ENCODE measurements at regions not wholly inside any gene's neighbourhood (a gene's known extent, or its start where the extent isn't known, plus 50 kb on each side); places are given as distances from the start of the nearest gene placed in this dataset.

DNA sequence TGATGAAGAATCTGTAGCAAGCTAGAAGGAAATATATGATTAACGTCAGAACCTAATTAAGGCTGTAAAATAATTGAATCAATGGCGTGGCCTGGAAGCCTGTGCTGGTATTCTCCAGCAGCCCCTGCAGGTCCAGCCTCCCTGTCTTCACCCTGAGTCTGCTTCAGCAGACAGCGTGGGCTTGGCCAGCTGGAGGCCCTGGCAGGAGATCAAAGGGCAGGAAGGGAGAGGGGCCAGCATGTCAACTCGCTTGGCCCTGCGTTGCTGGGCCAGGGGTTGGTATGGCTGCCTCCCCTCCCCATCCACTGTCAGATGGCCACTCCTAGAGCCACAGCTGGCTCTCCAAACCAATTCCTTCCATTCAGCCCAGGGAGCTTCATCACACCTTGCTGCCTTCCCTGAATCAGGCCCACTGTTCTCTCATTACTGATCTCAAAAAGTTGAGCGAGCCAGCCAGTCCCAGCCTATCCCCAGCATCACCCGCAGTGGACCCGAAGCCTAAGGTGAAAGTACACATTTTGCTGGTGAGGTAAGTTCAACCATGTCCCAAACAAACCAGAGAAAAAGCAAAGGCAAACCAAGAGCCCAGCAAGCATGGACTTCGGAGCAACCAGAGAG lies 228.4 kb upstream of the AGAP1 start:
- DNase-seq = no peak

- no peak for DNase-seq
These were observed 226.6 kb upstream of the AGAP1 start for GRCh38 chr2:235267251-235267650.

- DNase-seq = peak; percentile 73
These were observed 225.3 kb upstream of the AGAP1 start for GRCh38 chr2:235268535-235268934.

GRCh38 chr2:235270291-235270690 lies 223.6 kb upstream of the AGAP1 start:
- no peak for DNase-seq

GRCh38 chr2:235270956-235271355 lies 222.9 kb upstream of the AGAP1 start:
- peak; percentile 78 for DNase-seq

GRCh38 chr2:235271936-235272335 lies 221.9 kb upstream of the AGAP1 start:
- DNase-seq = no peak

- no peak for DNase-seq
These were observed 219.8 kb upstream of the AGAP1 start for GRCh38 chr2:235274023-235274422.

GRCh38 chr2:235277485-235277884 lies 216.4 kb upstream of the AGAP1 start:
- no peak for DNase-seq

DNA sequence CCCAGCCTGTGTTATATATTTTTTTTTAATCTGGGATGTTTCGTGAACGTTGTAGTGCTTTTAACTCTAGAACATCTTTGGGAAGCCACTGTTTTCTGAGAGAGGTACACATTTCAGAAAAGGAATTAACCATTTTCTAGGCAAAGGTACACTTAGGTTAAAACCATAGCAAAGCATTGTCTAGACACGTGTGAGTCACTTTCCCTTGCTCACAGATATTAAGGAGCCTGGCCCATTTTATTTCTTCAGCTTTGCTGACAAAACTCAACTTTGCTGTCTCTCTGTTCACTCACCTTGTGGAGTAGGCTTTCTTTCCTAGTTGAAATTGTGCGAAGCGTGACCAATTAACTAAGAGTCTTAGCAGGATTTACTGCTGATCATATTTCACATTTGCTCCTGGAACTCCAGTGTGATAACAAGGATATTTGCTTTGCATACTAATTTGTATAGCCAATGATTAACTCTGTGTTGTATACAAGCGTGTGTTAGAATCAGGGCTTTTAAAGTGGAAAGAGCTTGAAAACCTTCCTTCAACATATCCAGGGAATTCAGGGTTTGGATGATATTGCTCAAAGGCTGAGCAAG lies 215.0 kb upstream of the AGAP1 start:
- no peak for DNase-seq

DNA sequence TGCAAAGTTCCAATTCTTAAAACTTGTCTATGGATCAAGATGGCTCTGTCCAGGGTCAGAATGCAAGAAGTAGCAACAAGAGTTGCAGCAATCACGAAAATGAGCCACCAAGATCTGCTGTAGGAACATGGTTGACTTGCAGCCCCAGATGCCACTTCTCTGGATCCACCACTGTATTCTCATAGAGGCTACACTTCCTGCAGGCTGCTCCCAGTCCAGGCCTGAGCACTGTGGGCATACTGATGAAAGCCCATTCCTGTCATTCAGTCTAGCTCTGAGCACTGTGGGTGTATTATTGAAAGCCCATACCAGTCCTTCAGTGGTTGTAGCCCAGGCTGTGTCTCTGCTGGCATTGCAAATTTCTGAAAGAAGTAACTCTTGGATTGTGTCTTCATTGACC lies 213.9 kb upstream of the AGAP1 start:
- DNase-seq = no peak

- peak; percentile 35 for DNase-seq
These were observed 210.6 kb upstream of the AGAP1 start for GRCh38 chr2:235283246-235283645.

GRCh38 chr2:235286622-235287374 lies 207.0 kb upstream of the AGAP1 start:
- DNase-seq = peak; percentile 90

GRCh38 chr2:235287375-235287733 lies 206.5 kb upstream of the AGAP1 start:
- DNase-seq = no peak

GRCh38 chr2:235291461-235291860 lies 202.4 kb upstream of the AGAP1 start:
- DNase-seq = no peak

GRCh38 chr2:235293061-235293460 lies 200.8 kb upstream of the AGAP1 start:
- DNase-seq = no peak

DNA sequence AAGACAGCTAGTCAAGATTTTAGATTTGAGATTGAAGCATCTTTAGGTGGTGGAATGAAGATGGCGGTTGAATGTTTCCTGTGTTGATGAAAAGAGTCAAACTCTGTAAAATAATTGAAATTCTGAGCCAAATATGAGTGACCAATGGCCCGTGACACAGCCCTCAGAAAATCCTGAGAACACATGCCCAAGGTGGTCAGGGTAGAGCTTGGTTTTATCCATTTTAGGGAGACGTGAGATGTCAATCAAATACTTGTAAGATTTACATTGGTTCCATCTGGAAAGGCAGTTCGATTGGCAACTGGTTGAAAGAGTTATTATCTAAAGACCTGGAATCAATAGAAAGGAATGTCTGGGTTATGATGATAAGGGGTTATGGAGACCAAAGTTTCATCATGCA lies 198.0 kb upstream of the AGAP1 start:
- no peak for DNase-seq

DNA sequence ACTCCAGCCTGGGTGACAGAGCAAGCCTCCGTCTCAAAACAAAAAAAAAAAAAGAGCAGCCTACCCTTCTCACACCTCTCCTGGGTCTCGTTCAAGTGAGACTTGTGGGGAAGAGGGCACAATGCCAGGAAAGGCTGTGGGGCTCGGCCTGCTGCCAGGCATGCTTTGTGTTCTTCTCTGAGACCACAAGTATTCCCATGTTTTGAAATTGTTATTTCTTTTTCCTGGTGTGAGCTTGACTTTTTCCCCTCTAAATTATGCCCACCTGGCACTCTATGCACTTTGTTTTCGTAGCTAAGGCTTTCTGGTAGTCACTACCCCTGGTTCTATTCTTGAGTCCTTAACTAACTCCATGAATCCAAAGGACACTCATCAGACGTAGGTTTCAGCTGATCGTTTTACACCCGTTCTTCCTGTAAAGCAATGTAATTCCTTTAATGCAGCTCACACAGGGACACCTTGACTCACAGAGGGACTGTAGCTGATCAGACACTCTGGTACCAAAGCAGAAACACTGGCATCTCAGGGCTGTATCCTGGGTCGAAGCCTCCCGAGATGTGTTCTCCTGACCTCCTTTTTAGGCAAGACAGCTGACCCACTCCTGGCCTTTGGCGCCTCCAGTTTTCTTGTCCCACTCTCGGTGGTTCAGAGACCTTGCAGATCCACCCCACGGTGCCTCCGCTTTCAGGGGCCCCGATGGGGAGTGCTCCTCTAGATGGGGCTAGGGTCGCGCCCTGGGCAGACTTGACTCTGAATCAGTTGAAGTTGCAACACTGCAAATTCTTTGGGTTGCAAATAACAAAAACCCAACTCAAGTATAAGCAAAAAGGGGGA lies 193.3 kb upstream of the AGAP1 start:
- DNase-seq = peak; percentile 88

DNA sequence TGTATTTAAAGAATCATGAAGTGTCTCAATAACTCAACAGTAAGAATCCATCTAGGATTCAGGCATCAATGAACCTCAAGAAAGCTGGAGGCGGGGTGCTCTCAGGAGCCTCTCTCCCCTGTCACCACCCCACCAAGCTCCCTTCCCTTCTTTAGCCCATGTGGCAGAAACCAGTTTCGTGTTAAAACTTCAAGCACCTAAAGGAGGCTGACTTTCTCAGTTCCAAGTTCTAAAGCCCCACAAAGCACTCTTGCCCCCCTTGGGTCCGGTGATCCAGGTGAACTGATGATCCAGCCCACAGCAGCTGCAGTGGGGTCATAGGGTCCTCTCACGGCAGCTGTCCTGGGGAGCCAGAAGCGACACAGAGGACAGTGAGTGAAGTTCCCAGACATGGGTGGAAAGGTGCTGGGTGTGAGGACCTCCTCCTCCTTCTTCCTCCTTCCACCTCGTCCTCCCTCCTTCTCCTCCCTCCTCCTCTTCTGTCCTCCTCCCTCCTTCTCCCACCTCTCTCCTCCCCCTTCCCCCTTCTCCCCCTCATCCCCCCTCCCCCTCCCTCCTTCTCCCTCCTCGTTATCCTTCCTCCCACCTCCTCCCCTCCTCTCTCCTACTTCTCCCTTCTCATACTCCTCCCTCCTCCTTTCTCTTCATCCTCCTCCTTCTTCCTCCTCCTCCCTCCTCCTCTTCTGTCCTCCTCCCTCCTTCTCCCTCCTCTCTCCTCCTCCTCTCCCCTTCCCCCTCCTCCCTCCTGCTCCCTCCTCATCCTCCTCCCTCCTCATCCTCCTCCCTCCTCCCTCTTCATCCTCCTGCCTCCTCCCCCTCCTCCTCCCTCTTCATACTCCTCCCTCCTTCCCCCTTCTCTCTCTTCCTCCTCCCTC lies 192.4 kb upstream of the AGAP1 start:
- DNase-seq = no peak

GRCh38 chr2:235302263-235302662 lies 191.6 kb upstream of the AGAP1 start:
- no peak for DNase-seq

DNA sequence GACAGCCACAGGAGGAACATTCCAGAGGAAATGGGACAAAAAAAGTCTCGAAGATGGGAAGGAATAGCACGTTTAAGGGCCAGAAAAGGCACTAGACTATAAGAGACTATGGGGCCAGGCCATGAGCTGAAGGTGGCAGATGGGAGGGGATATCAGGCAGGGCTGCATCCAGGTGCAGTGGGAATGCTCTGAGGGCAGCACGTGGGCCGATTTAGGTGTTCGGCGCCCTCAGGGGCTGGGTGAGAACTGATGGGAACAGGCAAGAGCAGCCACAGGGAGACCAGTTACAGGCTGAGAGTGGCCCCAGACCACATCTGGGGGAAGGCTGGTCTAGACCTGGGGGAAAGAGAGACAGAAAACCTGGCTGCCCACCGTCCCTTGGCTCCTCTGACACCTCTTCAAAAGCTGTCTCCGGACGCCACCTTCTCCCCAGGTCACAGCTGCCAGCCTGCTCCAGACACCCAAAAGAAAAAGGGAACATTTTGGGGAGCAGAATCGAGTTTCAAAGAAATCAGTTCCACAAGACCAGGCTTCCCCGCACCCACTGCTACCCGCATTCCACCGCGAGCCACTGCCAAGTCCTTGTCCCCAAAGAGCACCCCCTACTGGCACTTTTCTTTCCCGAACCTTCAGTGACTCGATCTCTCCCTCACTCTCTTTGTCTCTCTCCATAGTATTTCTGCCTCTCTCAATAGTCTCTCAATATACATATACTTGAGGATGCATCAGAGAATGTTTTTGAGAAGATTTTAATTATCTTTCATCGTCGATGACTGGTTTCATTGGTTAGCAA lies 190.1 kb upstream of the AGAP1 start:
- no peak for DNase-seq

- DNase-seq = no peak
These were observed 188.2 kb upstream of the AGAP1 start for GRCh38 chr2:235305678-235306077.

- no peak for DNase-seq
These were observed 182.8 kb upstream of the AGAP1 start for GRCh38 chr2:235311044-235311443.

Measured in fibroblast of skin of right quadriceps (primary cell).